ENCODE measurements at regions not wholly inside any gene's neighbourhood (a gene's known extent, or its start where the extent isn't known, plus 50 kb on each side); places are given as distances from the start of the nearest gene placed in this dataset.

GRCh38 chr20:11849270-11849915 lies 68.3 kb upstream of the BTBD3 start:
- Histone ChIP-seq H2AK5ac (ENCODE audit: low read depth, low read length) (no peak overlapping the region), H3K27ac (replicated peaks; ENCODE audit: low read length) (no peak overlapping the region), H2BK120ac (ENCODE audit: low read depth, low read length) (no peak overlapping the region), H3K9ac (ENCODE audit: low read depth, low read length, poor library complexity) (no peak overlapping the region), H3K4me3 (ENCODE audit: low read length in 2 of 2) (no peak overlapping the region), H2AFZ (ENCODE audit: low read length) (no peak overlapping the region), H3K18ac (ENCODE audit: low read length) (no peak overlapping the region), H4K91ac (ENCODE audit: low read depth, low read length, poor library complexity) (no peak overlapping the region), H3K4me2 (ENCODE audit: insufficient read depth, low read length, poor library complexity, severe bottlenecking) (no peak overlapping the region), H4K8ac (ENCODE audit: low read depth, low read length) (no peak overlapping the region), H3K4ac (ENCODE audit: low read length) (no peak overlapping the region), H2BK15ac (ENCODE audit: low read length) (no peak overlapping the region), H3K79me1 (ENCODE audit: low read depth, low read length) (no peaks in the 10 kb centered on the region), H3K27me3 (ENCODE audit: control insufficient read depth in 3 of 3, insufficient read depth in 3 of 3, low read depth in 1 of 3, low read length in 3 of 3) (no peaks in the 10 kb centered on the region), H3K14ac (ENCODE audit: low read length) (no peak overlapping the region), H3K9me3 (replicated peaks in 1 of 2; ENCODE audit: control insufficient read depth in 2 of 2, insufficient read depth in 1 of 2, low read depth in 1 of 2, low read length in 2 of 2) (no peaks in the 10 kb centered on the region), H3K23ac (ENCODE audit: low read depth, low read length, poor library complexity) (no peak overlapping the region), H3K4me1 (ENCODE audit: control insufficient read depth in 2 of 2, insufficient read depth in 1 of 2, low read depth in 1 of 2, low read length in 2 of 2) (peaks cover 0 to 1% of the 10 kb centered on the region in 2 donors), H2BK5ac (ENCODE audit: low read length) (no peak overlapping the region), H3K36me3 (replicated peaks in 1 of 2; ENCODE audit: control insufficient read depth in 2 of 2, insufficient read depth in 2 of 2, low read length in 2 of 2) (no peaks in the 10 kb centered on the region), H2BK12ac (ENCODE audit: low read length) (no peak overlapping the region)
- WGBS, 2 donors (ENCODE audit: extremely low coverage in 2 of 2, insufficient read length in 2 of 2, insufficient replicate concordance in 1 of 2), result no CpG with 5 or more reads among the region's 5 CpGs
- no peak for DNase-seq (ENCODE audit: low spot score)

DNA sequence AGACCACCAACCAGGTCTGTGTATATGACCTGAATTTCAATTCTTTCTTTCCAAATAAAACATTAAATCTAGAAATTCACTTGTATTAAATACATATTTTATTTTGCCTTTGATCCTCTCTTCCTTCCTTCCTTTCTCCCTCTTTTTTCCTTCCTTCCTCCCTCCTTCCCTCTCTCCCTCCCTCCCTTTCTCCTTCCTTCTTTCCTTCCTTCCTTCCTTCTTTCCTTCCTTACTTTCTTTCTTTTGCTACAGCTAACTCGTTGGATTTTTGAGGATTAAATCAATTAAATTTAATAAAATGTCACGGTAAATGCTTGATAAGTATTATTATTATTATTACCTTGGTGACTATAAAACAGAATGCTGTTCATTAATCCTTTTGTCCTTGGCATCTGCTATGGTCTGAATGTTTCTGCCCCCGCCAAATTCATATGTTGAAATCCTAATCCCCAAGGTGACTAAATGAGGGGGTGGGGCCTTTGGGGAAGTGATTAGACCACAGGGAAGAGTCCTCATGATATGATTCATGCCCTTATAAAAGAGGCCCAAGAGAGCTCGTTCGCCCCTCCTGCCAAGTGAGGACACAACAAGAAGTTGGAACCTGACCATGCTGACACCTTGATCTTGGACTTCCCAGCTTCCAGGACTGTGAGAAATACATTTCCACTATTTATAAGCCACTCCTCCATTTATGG lies 67.6 kb upstream of the BTBD3 start:
- H3K14ac ChIP-seq (ENCODE audit: low read length), result no peak overlapping the region
- no peak overlapping the region for H3K18ac ChIP-seq (ENCODE audit: low read length)
- H3K4ac ChIP-seq (ENCODE audit: low read length), result no peak overlapping the region
- H2BK15ac ChIP-seq (ENCODE audit: low read length), result no peak overlapping the region
- no peak overlapping the region for H2BK12ac ChIP-seq (ENCODE audit: low read length)
- no peak overlapping the region for H3K4me3 ChIP-seq (ENCODE audit: low read length in 2 of 2)
- H3K4me1 ChIP-seq (ENCODE audit: control insufficient read depth in 2 of 2, insufficient read depth in 1 of 2, low read depth in 1 of 2, low read length in 2 of 2), result peaks cover 0 to 1% of the 10 kb centered on the region in 2 donors
- no peak overlapping the region for H3K9ac ChIP-seq (ENCODE audit: low read depth, low read length, poor library complexity)
- no peak overlapping the region for H3K4me2 ChIP-seq (ENCODE audit: insufficient read depth, low read length, poor library complexity, severe bottlenecking)
- H4K91ac ChIP-seq (ENCODE audit: low read depth, low read length, poor library complexity), result no peak overlapping the region
- H2BK120ac ChIP-seq (ENCODE audit: low read depth, low read length), result no peak overlapping the region
- no peak overlapping the region for H2BK5ac ChIP-seq (ENCODE audit: low read length)
- H3K9me3 ChIP-seq (replicated peaks in 1 of 2; ENCODE audit: control insufficient read depth in 2 of 2, insufficient read depth in 1 of 2, low read depth in 1 of 2, low read length in 2 of 2), result no peaks in the 10 kb centered on the region
- no peak overlapping the region for H4K8ac ChIP-seq (ENCODE audit: low read depth, low read length)
- no peak overlapping the region for H3K27ac ChIP-seq (replicated peaks; ENCODE audit: low read length)
- no peak overlapping the region for H3K23ac ChIP-seq (ENCODE audit: low read depth, low read length, poor library complexity)
- H3K27me3 ChIP-seq (ENCODE audit: control insufficient read depth in 3 of 3, insufficient read depth in 3 of 3, low read depth in 1 of 3, low read length in 3 of 3), result no peaks in the 10 kb centered on the region
- no peak overlapping the region for H2AK5ac ChIP-seq (ENCODE audit: low read depth, low read length)
- H2AFZ ChIP-seq (ENCODE audit: low read length), result no peak overlapping the region
- H3K79me1 ChIP-seq (ENCODE audit: low read depth, low read length), result no peaks in the 10 kb centered on the region
- no peak for DNase-seq (ENCODE audit: low spot score)
- no CpG with 5 or more reads among the region's 5 CpGs for WGBS, 2 donors (ENCODE audit: extremely low coverage in 2 of 2, insufficient read length in 2 of 2, insufficient replicate concordance in 1 of 2)
- H3K36me3 ChIP-seq (replicated peaks in 1 of 2; ENCODE audit: control insufficient read depth in 2 of 2, insufficient read depth in 2 of 2, low read length in 2 of 2), result no peaks in the 10 kb centered on the region

- no peak overlapping the region for H3K27ac ChIP-seq (replicated peaks; ENCODE audit: low read length)
- H3K4me1 ChIP-seq (ENCODE audit: control insufficient read depth in 2 of 2, insufficient read depth in 1 of 2, low read depth in 1 of 2, low read length in 2 of 2), result peaks cover 0 to 1% of the 10 kb centered on the region in 2 donors
- no CpG with 5 or more reads among the region's 4 CpGs for WGBS, 2 donors (ENCODE audit: extremely low coverage in 2 of 2, insufficient read length in 2 of 2, insufficient replicate concordance in 1 of 2)
Observed at GRCh38 chr20:11850901-11851300, 66.8 kb upstream of the BTBD3 start.

GRCh38 chr20:11851646-11852045 lies 66.0 kb upstream of the BTBD3 start:
- no peak overlapping the region for H4K8ac ChIP-seq (ENCODE audit: low read depth, low read length)
- no peak overlapping the region for H2BK12ac ChIP-seq (ENCODE audit: low read length)
- no peak overlapping the region for H3K4ac ChIP-seq (ENCODE audit: low read length)
- no peak overlapping the region for H2BK15ac ChIP-seq (ENCODE audit: low read length)
- H2BK120ac ChIP-seq (ENCODE audit: low read depth, low read length), result no peak overlapping the region
- no peak overlapping the region for H4K91ac ChIP-seq (ENCODE audit: low read depth, low read length, poor library complexity)
- no peak overlapping the region for H3K23ac ChIP-seq (ENCODE audit: low read depth, low read length, poor library complexity)
- H2AK5ac ChIP-seq (ENCODE audit: low read depth, low read length), result no peak overlapping the region
- H3K4me1 ChIP-seq (ENCODE audit: control insufficient read depth in 2 of 2, insufficient read depth in 1 of 2, low read depth in 1 of 2, low read length in 2 of 2), result peaks cover 0 to 1% of the 10 kb centered on the region in 2 donors
- H3K79me1 ChIP-seq (ENCODE audit: low read depth, low read length), result no peaks in the 10 kb centered on the region
- H3K18ac ChIP-seq (ENCODE audit: low read length), result no peak overlapping the region
- H3K14ac ChIP-seq (ENCODE audit: low read length), result no peak overlapping the region
- H3K27me3 ChIP-seq (ENCODE audit: control insufficient read depth in 3 of 3, insufficient read depth in 3 of 3, low read depth in 1 of 3, low read length in 3 of 3), result no peaks in the 10 kb centered on the region
- H2BK5ac ChIP-seq (ENCODE audit: low read length), result no peak overlapping the region
- H3K36me3 ChIP-seq (replicated peaks in 1 of 2; ENCODE audit: control insufficient read depth in 2 of 2, insufficient read depth in 2 of 2, low read length in 2 of 2), result no peaks in the 10 kb centered on the region
- no peak overlapping the region for H3K27ac ChIP-seq (replicated peaks; ENCODE audit: low read length)
- no CpG with 5 or more reads among the region's 1 CpG for WGBS, 2 donors (ENCODE audit: extremely low coverage in 2 of 2, insufficient read length in 2 of 2, insufficient replicate concordance in 1 of 2)
- no peak overlapping the region for H3K4me2 ChIP-seq (ENCODE audit: insufficient read depth, low read length, poor library complexity, severe bottlenecking)
- no peak for DNase-seq (ENCODE audit: low spot score)
- H3K4me3 ChIP-seq (ENCODE audit: low read length in 2 of 2), result no peak overlapping the region
- no peak overlapping the region for H2AFZ ChIP-seq (ENCODE audit: low read length)
- no peak overlapping the region for H3K9ac ChIP-seq (ENCODE audit: low read depth, low read length, poor library complexity)
- H3K9me3 ChIP-seq (replicated peaks in 1 of 2; ENCODE audit: control insufficient read depth in 2 of 2, insufficient read depth in 1 of 2, low read depth in 1 of 2, low read length in 2 of 2), result no peaks in the 10 kb centered on the region

More at GRCh38 chr20:11850901-11851300, 66.8 kb upstream of the BTBD3 start:
- H2BK12ac ChIP-seq (ENCODE audit: low read length), result no peak overlapping the region
- no peak overlapping the region for H4K8ac ChIP-seq (ENCODE audit: low read depth, low read length)
- DNase-seq (ENCODE audit: low spot score), result no peak
- H3K36me3 ChIP-seq (replicated peaks in 1 of 2; ENCODE audit: control insufficient read depth in 2 of 2, insufficient read depth in 2 of 2, low read length in 2 of 2), result no peaks in the 10 kb centered on the region
- H2BK15ac ChIP-seq (ENCODE audit: low read length), result no peak overlapping the region
- H3K9ac ChIP-seq (ENCODE audit: low read depth, low read length, poor library complexity), result no peak overlapping the region
- no peak overlapping the region for H4K91ac ChIP-seq (ENCODE audit: low read depth, low read length, poor library complexity)
- H3K18ac ChIP-seq (ENCODE audit: low read length), result no peak overlapping the region
- no peak overlapping the region for H3K4ac ChIP-seq (ENCODE audit: low read length)
- H3K4me2 ChIP-seq (ENCODE audit: insufficient read depth, low read length, poor library complexity, severe bottlenecking), result no peak overlapping the region
- no peak overlapping the region for H2AK5ac ChIP-seq (ENCODE audit: low read depth, low read length)
- no peak overlapping the region for H2AFZ ChIP-seq (ENCODE audit: low read length)
- H3K4me3 ChIP-seq (ENCODE audit: low read length in 2 of 2), result no peak overlapping the region
- H3K23ac ChIP-seq (ENCODE audit: low read depth, low read length, poor library complexity), result no peak overlapping the region
- H3K79me1 ChIP-seq (ENCODE audit: low read depth, low read length), result no peaks in the 10 kb centered on the region
- no peak overlapping the region for H2BK5ac ChIP-seq (ENCODE audit: low read length)
- no peak overlapping the region for H2BK120ac ChIP-seq (ENCODE audit: low read depth, low read length)
- no peaks in the 10 kb centered on the region for H3K27me3 ChIP-seq (ENCODE audit: control insufficient read depth in 3 of 3, insufficient read depth in 3 of 3, low read depth in 1 of 3, low read length in 3 of 3)
- H3K9me3 ChIP-seq (replicated peaks in 1 of 2; ENCODE audit: control insufficient read depth in 2 of 2, insufficient read depth in 1 of 2, low read depth in 1 of 2, low read length in 2 of 2), result no peaks in the 10 kb centered on the region
- H3K14ac ChIP-seq (ENCODE audit: low read length), result no peak overlapping the region

All from neuronal stem cell (in vitro differentiated cells).